Left colon (tissue), 2 donors: ENCODE measurements at regions not wholly inside any gene's neighbourhood (a gene's known extent, or its start where the extent isn't known, plus 50 kb on each side); places are given as distances from the start of the nearest gene placed in this dataset.
"Not testable (repeated sequence)": the region's sequence is repeated elsewhere in the genome, so short reads cannot be mapped to it uniquely, and the experiment has no call there.

Source experiments
- ATAC-seq: fragments of 200-7000 bp; cut with Tn5 transposase; one replicate; pipeline ENCODE4 v1.9.1; 2020; ENCODE audit warnings: mild to moderate bottlenecking, moderate library complexity
- DNase-seq, 2 donors: peaks; one replicate each; pipeline ENCODE4 v3.0.0-alpha.2; 2020
- intact Hi-C, 2 donors: fragments of 100-400 bp; cut with DNase I in 1 of 2; cut with micrococcal nuclease in 1 of 2; formaldehyde crosslinking; loops; one replicate each; pipeline versions ENCODE4 v1.11.2 to v1.14.0; 2022; cut with DNase I, micrococcal nuclease
- donor health status: DM: no; HTN: no; CAD: no.
- donor health status: DM: yes; HTN: yes; CAD: no.

- ATAC-seq (no peak), DNase-seq (no peak)
- intact Hi-C loops = no loop called here
These were observed 74.6 kb downstream of the RRM2 start for GRCh38 chr2:10196948-10197696.

- DNase-seq (no peak), ATAC-seq (no peak)
- intact Hi-C loops = no loop called here
These were observed 75.1 kb downstream of the RRM2 start for GRCh38 chr2:10197697-10198076.

- DNase-seq, ATAC-seq, intact Hi-C loops: not testable (repeated sequence)
These were observed 75.9 kb downstream of the RRM2 start for GRCh38 chr2:10198482-10198881.

DNA sequence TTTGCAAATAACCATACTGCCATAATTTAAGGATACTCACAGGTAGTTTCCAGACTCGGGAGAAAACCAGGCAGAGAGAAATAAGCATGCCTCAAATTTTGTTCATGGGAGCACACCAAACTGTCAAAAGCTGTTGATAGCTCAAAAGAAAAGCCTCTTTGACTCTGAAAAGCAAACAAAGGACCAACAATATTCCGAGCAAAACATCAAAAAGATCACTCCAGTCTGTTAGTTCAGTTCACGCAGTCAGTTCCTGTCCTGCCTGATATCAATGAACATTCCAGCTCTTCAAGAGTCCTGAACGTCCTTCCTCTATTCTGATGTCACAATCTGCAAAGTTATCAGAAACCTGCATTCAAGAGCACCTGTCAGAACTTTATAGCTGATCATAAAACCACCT is 78.7 kb downstream of the RRM2 start:
- ATAC-seq (peak; percentile 70), DNase-seq (no peak)
- intact Hi-C loops = no loop called here

- ATAC-seq (no peak), DNase-seq (no peak)
- intact Hi-C loops = no loop called here
These were observed 79.7 kb downstream of the RRM2 start for GRCh38 chr2:10202131-10202665.

GRCh38 chr2:10204326-10205161 is 82.0 kb downstream of the RRM2 start:
- ATAC-seq (no peak), DNase-seq (no peak)
- intact Hi-C loops = no loop called here

DNA sequence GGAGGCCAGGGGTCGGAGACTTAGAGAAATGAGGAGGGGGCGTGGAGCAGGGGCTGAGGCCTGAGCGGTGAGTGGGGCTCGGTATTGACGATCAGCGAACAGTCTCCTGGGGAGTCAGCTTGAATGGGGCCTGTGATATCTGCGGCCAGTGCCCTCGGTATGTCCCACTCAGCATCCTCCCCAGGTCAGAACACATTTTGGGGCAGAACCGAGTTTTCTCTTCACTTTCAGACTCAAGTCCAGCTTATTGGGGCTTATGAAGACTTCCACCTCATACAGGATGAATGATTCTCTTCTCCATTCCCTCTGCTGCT is 82.6 kb downstream of the RRM2 start:
- intact Hi-C loops = no loop called here
- no peak for DNase-seq

GRCh38 chr2:10208736-10209135 is 86.2 kb downstream of the RRM2 start:
- no peak for DNase-seq
- intact Hi-C loops = no loop called here
- no peak for ATAC-seq

More for the DNA sequence above, 82.6 kb downstream of the RRM2 start:
- ATAC-seq = no peak

- DNase-seq = no peak
- intact Hi-C loops = no loop called here
- no peak for ATAC-seq
These were observed 86.9 kb downstream of the RRM2 start for GRCh38 chr2:10209406-10209935.

GRCh38 chr2:10210336-10210735 is 87.8 kb downstream of the RRM2 start:
- intact Hi-C loops = no loop called here
- ATAC-seq (no peak), DNase-seq (no peak)

GRCh38 chr2:10211844-10212422 is 89.4 kb downstream of the RRM2 start:
- intact Hi-C loops = no loop called here
- peak; percentile 81 for ATAC-seq
- DNase-seq = no peak

- ATAC-seq (no peak), DNase-seq (no peak)
- intact Hi-C loops = no loop called here
These were observed 89.9 kb upstream of the HPCAL1 start for GRCh38 chr2:10212827-10213226.

- intact Hi-C loops = no loop called here
- DNase-seq = no peak
- no peak for ATAC-seq
These were observed 88.5 kb upstream of the HPCAL1 start for GRCh38 chr2:10214179-10214578.

GRCh38 chr2:10215393-10215935 is 87.2 kb upstream of the HPCAL1 start:
- ATAC-seq (no peak), DNase-seq (no peak)
- intact Hi-C loops = no loop called here

GRCh38 chr2:10216677-10217488 is 85.8 kb upstream of the HPCAL1 start:
- intact Hi-C loops = no loop called here
- DNase-seq (no peak), ATAC-seq (no peak)

DNA sequence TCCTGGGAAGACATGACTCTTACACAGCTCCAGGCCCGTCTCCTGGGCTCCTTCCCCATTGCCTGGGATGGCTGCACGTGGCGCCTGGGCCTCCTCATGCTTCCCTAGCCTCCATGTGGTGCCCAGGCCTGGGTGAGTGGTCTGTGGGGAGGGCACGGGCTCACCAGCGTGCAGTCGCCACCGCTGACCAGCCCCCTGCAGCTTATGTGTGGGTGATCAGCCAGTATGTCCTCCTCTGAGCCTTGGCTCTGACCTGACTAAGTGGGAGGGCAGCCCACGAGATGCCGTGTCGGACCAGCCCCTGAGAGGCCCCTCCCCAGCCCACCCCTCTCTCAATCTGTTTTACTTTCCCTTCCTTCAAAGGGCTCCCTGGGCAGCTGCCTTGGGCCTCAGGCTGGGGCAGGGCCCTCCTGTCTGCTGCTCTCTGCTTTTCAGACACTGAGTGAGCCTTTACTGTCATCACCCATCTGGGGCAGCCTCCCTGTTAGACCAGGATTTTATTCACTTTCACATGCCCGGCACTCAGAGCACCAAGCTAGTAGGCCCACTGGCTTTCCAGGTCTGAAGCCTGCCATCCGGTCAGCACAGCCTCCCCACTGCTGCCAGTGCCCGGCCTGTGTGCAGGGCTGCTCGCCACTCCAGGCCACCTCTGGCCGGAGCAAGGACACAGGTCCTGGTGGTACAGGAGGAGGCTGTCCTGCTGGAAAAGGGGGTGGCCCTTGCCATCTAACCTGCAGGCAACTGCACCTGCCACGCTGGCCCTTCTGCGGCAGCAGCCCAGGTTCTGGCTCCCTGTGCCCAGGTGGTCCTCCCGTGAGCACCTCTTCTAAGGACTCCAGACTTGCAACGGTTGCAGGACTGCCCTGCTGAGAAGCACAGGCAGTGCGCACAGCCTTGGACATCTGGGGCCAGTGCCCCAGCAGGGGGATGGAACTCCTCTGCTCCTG is 84.9 kb upstream of the HPCAL1 start:
- DNase-seq = no peak
- intact Hi-C loops = no loop called here
- no peak for ATAC-seq

DNA sequence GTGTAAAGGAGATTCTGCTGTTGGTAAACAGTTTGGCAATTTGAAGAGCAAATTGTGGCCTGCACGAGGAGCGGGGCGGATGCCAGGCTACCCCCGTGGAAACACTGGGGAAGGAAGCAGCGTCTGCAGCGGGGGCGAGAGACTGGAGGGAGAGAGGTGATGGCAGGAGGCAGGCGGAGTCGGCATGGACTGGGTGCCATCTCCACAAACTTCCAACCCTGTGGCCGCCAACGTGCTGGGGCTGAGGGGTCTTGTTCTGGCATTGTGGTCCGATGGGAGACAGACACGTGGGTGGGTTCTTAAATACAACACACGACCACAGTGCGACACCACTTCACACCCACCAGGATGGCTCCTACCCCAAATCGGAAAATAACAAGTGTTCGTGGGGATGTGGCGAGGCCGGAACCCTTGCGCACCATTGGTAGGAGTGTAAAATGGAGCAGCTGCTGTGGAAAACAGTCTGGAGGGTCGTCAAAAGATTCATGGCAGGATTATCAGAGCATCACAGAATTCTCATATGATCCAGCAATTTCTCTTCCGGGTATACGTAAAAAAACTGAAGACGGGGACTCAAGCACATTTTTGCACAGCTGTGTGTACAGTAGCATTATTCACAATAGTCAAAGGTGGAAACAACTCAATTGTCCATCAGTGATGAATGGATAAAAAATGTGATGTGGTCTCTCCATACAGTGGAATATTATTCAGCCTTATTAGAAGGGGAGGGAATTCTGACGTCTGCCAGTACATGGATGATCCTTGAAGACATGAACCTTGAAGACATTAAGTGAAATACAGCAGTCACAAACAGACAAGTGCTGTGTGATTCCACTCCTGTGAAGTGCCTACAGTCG is 82.4 kb upstream of the HPCAL1 start:
- intact Hi-C loops = no loop called here
- no peak for DNase-seq
- no peak for ATAC-seq
